ENCODE measurements at regions not wholly inside any gene's neighbourhood (a gene's known extent, or its start where the extent isn't known, plus 50 kb on each side); places are given as distances from the start of the nearest gene placed in this dataset.

- Histone ChIP-seq H3F3A (ENCODE audit: insufficient read depth) (no peaks in the 10 kb centered on the region), H2AFZ (ENCODE audit: low read depth, low read length, severe bottlenecking) (no peak overlapping the region), H3K9me2 (replicated peaks; ENCODE audit: insufficient read depth, low read length) (no peaks in the 10 kb centered on the region), H3K36me3 (ENCODE audit: low read length) (no peaks in the 10 kb centered on the region), H3K27me3 (ENCODE audit: low read length) (no peaks in the 10 kb centered on the region), H3K4me2 (ENCODE audit: low read depth, low read length, poor library complexity, severe bottlenecking) (no peak overlapping the region), H3K4me3 (ENCODE audit: insufficient read depth, low read length, poor library complexity, severe bottlenecking) (no peak overlapping the region), H3K79me2 (ENCODE audit: insufficient read depth, low read length) (no peaks in the 10 kb centered on the region), H4K20me1 (ENCODE audit: low read depth, low read length) (no peaks in the 10 kb centered on the region), H3K9me3 (ENCODE audit: insufficient read depth, low read length) (no peaks in the 10 kb centered on the region), H3K9ac (ENCODE audit: low read length) (no peak overlapping the region), H3K27ac (ENCODE audit: low read depth, low read length) (no peak overlapping the region)
- no peak for TF ChIP-seq EZH2phosphoT487 (conservative IDR thresholded peaks at IDR 0.05; ENCODE audit: low read length)
- no peak for TF ChIP-seq CTCF (IDR thresholded peaks at IDR 0.05; ENCODE audit: insufficient read depth, low read length, poor library complexity, severe bottlenecking)
Measured at GRCh38 chr2:212712991-212713390, 174.4 kb upstream of the ERBB4 start.

DNA sequence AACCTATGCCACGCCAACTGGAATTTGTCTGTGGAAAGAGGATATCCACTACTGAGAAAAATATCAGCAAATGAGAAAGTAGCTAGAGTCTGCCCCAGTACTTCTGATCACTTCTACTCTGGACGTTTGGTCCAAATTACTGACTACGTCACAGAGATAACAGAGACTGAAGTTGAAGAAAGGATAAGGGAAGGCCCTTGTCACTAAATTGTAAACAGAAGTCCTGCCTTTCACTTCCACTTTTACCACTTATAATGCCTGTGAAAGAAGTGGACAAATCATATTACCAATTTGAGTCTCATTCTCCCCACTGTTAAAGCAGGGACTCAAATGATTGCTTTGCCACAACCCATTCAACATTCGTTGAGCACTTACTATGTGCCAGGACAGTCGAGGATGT is 173.9 kb upstream of the ERBB4 start:
- H3K27me3 ChIP-seq (ENCODE audit: low read length) = no peaks in the 10 kb centered on the region
- H3K79me2 ChIP-seq (ENCODE audit: insufficient read depth, low read length) = no peaks in the 10 kb centered on the region
- no peaks in the 10 kb centered on the region for H4K20me1 ChIP-seq (ENCODE audit: low read depth, low read length)
- no peaks in the 10 kb centered on the region for H3K9me2 ChIP-seq (replicated peaks; ENCODE audit: insufficient read depth, low read length)
- H3K9me3 ChIP-seq (ENCODE audit: insufficient read depth, low read length) = no peaks in the 10 kb centered on the region
- H3K36me3 ChIP-seq (ENCODE audit: low read length) = no peaks in the 10 kb centered on the region
- no peaks in the 10 kb centered on the region for H3F3A ChIP-seq (ENCODE audit: insufficient read depth)
- no peak overlapping the region for H3K4me2 ChIP-seq (ENCODE audit: low read depth, low read length, poor library complexity, severe bottlenecking)
- H3K9ac ChIP-seq (ENCODE audit: low read length) = no peak overlapping the region
- no peak overlapping the region for H2AFZ ChIP-seq (ENCODE audit: low read depth, low read length, severe bottlenecking)
- H3K27ac ChIP-seq (ENCODE audit: low read depth, low read length) = no peak overlapping the region
- H3K4me3 ChIP-seq (ENCODE audit: insufficient read depth, low read length, poor library complexity, severe bottlenecking) = no peak overlapping the region
- TF ChIP-seq EZH2phosphoT487 (conservative IDR thresholded peaks at IDR 0.05; ENCODE audit: low read length) = no peak
- TF ChIP-seq CTCF (IDR thresholded peaks at IDR 0.05; ENCODE audit: insufficient read depth, low read length, poor library complexity, severe bottlenecking) = no peak

GRCh38 chr2:212711856-212712255 is 173.3 kb upstream of the ERBB4 start:
- Histone ChIP-seq H4K20me1 (ENCODE audit: low read depth, low read length) (no peaks in the 10 kb centered on the region), H2AFZ (ENCODE audit: low read depth, low read length, severe bottlenecking) (no peak overlapping the region), H3K4me2 (ENCODE audit: low read depth, low read length, poor library complexity, severe bottlenecking) (no peak overlapping the region), H3K9ac (ENCODE audit: low read length) (no peak overlapping the region), H3K36me3 (ENCODE audit: low read length) (no peaks in the 10 kb centered on the region), H3K27ac (ENCODE audit: low read depth, low read length) (no peak overlapping the region), H3K79me2 (ENCODE audit: insufficient read depth, low read length) (no peaks in the 10 kb centered on the region), H3K9me3 (ENCODE audit: insufficient read depth, low read length) (no peaks in the 10 kb centered on the region), H3K9me2 (replicated peaks; ENCODE audit: insufficient read depth, low read length) (no peaks in the 10 kb centered on the region), H3K27me3 (ENCODE audit: low read length) (no peaks in the 10 kb centered on the region), H3K4me3 (ENCODE audit: insufficient read depth, low read length, poor library complexity, severe bottlenecking) (no peak overlapping the region), H3F3A (ENCODE audit: insufficient read depth) (no peaks in the 10 kb centered on the region)
- TF ChIP-seq CTCF (IDR thresholded peaks at IDR 0.05; ENCODE audit: insufficient read depth, low read length, poor library complexity, severe bottlenecking) = no peak
- no peak for TF ChIP-seq EZH2phosphoT487 (conservative IDR thresholded peaks at IDR 0.05; ENCODE audit: low read length)

DNA sequence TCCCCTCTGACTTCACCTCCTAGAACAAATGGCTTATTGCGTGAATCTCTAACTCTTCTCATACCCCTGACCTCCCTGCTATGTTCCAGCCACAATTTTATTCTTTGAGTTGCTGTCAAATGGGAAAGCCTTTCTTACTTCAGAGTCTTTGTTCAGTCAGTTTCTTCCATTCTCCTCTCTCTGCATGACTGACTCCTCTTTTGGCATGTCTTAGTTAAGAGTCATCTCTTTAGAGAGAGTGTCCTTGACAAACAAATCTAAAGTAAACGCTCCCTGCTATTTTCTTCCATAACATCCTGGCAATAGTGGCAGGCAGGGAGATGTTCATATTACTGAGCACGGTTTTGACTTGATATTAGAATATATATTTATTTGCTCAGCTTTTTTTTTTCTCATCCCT is 170.7 kb upstream of the ERBB4 start:
- H3K27ac ChIP-seq (ENCODE audit: low read depth, low read length) = no peak overlapping the region
- H3K79me2 ChIP-seq (ENCODE audit: insufficient read depth, low read length) = no peaks in the 10 kb centered on the region
- no peaks in the 10 kb centered on the region for H3K9me3 ChIP-seq (ENCODE audit: insufficient read depth, low read length)
- H3K36me3 ChIP-seq (ENCODE audit: low read length) = no peaks in the 10 kb centered on the region
- H3K4me3 ChIP-seq (ENCODE audit: insufficient read depth, low read length, poor library complexity, severe bottlenecking) = no peak overlapping the region
- H3K27me3 ChIP-seq (ENCODE audit: low read length) = no peaks in the 10 kb centered on the region
- no peak for TF ChIP-seq EZH2phosphoT487 (conservative IDR thresholded peaks at IDR 0.05; ENCODE audit: low read length)
- TF ChIP-seq CTCF (IDR thresholded peaks at IDR 0.05; ENCODE audit: insufficient read depth, low read length, poor library complexity, severe bottlenecking) = no peak
- H3F3A ChIP-seq (ENCODE audit: insufficient read depth) = no peaks in the 10 kb centered on the region
- H3K9me2 ChIP-seq (replicated peaks; ENCODE audit: insufficient read depth, low read length) = no peaks in the 10 kb centered on the region
- no peak overlapping the region for H2AFZ ChIP-seq (ENCODE audit: low read depth, low read length, severe bottlenecking)
- no peak overlapping the region for H3K4me2 ChIP-seq (ENCODE audit: low read depth, low read length, poor library complexity, severe bottlenecking)
- no peaks in the 10 kb centered on the region for H4K20me1 ChIP-seq (ENCODE audit: low read depth, low read length)
- H3K9ac ChIP-seq (ENCODE audit: low read length) = no peak overlapping the region
